ENCODE measurements at regions not wholly inside any gene's neighbourhood (a gene's known extent, or its start where the extent isn't known, plus 50 kb on each side); places are given as distances from the start of the nearest gene placed in this dataset.

DNA sequence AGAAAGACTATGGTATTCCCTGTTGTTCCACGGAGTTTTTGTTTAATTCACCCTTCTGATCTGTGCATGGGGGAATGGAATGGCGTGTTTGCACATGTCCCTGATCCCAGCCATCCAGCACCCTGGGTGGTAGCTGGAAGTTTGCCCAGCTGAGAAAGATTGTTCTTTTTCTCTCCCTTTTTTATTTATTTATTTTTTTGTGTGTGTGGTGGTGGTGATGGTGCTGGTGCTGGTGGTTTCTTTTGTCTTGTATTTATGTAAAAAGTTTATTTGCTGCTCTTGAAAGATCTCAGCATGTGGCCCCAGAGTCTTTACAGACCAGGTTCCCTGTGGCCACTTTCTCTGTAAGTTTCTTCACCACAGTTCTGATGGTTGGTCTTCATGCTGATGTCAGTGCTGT is 372.6 kb downstream of the UTRN start:
- no peak overlapping the region for H3K4me3 ChIP-seq
- DNase-seq (ENCODE audit: low spot score) = no peak
- H3K27ac ChIP-seq = no peak overlapping the region
- no peaks in the 10 kb centered on the region for H3K36me3 ChIP-seq
- H3K4me1 ChIP-seq = peaks cover 0 to 17% of the 10 kb centered on the region in 2 donors
- TF ChIP-seq, protein P1, sequence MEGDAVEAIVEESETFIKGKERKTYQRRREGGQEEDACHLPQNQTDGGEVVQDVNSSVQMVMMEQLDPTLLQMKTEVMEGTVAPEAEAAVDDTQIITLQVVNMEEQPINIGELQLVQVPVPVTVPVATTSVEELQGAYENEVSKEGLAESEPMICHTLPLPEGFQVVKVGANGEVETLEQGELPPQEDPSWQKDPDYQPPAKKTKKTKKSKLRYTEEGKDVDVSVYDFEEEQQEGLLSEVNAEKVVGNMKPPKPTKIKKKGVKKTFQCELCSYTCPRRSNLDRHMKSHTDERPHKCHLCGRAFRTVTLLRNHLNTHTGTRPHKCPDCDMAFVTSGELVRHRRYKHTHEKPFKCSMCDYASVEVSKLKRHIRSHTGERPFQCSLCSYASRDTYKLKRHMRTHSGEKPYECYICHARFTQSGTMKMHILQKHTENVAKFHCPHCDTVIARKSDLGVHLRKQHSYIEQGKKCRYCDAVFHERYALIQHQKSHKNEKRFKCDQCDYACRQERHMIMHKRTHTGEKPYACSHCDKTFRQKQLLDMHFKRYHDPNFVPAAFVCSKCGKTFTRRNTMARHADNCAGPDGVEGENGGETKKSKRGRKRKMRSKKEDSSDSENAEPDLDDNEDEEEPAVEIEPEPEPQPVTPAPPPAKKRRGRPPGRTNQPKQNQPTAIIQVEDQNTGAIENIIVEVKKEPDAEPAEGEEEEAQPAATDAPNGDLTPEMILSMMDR (IDR thresholded peaks at IDR 0.05) = no peak
- no peaks in the 10 kb centered on the region for H3K27me3 ChIP-seq
- H3K9me3 ChIP-seq = no peaks in the 10 kb centered on the region

DNA sequence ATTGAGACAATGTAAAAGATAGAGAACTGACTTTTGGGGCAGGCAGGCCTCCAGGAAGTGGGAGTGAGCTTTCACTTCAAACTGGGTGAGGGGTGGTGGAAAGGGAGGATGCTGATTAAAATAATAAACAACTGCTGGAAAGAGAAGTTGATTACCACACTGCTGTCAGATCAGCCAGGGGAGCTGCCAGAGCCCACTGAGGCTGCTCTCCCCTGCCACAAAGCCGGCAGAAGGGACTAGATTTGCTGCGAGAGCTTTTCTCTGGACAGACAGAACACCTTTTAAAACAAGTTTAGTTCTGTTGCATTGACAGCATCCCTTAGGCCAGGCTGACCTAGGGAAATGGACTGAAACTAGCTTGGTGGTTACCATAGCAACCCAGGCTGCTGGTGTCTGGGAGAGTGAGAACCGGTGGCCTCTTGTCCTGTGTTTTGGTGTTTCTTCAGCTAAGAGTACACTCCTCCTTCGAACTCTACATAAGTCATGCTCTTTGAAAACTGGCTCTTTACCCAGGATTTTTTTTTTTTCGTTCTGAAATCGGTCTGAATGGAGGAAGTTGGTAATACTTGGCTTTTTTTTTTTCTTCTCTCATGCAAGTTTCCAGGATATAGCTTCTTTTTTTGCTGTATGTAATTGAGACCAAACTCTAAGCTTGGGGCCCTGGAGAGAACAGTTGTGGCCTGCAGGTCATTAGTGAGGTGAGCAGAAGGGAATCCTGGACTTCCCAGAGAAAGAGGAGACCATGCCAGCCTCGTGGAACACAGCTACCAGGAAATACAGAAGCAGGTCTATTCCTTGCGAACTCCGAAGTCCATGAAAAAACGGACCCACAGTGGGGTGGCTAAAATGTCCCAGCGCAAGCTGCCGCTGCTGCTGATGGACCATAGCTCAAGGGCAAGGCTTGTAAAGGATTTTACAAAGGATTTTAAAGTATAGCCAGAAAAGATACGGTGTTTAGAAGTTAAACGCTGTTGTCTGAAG is 374.4 kb downstream of the UTRN start:
- no peaks in the 10 kb centered on the region for H3K27me3 ChIP-seq
- no peak overlapping the region for H3K4me3 ChIP-seq
- no peaks in the 10 kb centered on the region for H3K36me3 ChIP-seq
- peak overlapping the region in 1 of 2 donors; percentile 30 for H3K27ac ChIP-seq
- TF ChIP-seq, protein P1 (IDR thresholded peaks at IDR 0.05) = no peak
- H3K9me3 ChIP-seq = no peaks in the 10 kb centered on the region
- DNase-seq (ENCODE audit: low spot score) = no peak
- H3K4me1 ChIP-seq = peaks cover 0 to 17% of the 10 kb centered on the region in 2 donors

DNA sequence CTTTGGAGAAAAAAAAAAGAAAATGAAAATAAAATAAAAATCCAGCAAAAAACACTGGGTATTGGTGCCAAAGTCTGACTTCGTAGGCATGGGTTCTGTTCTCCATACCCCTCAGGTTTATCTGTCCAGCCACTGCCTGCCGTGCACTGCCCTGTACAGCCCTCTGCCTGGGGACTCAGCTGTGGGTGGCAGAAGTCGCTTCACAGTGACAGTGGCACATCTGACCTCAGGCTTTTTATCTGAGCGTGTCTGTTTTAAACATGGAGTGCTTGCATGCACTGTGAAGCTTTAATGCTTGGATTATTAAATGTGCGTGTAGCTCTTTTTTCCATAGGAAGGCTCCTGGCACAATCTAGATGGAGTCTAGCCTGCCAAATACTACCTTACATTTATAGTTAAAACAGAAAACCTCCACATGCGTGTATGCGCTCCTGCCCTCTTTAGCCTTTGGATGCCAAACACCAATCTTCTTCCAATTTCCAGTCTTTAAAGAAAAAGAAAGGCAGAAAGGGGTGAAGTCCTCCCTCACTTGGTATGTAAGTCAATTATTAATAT is 375.5 kb downstream of the UTRN start:
- Histone ChIP-seq H3K4me3 (no peak overlapping the region), H3K27ac (no peak overlapping the region), H3K36me3 (no peaks in the 10 kb centered on the region), H3K9me3 (no peaks in the 10 kb centered on the region), H3K27me3 (no peaks in the 10 kb centered on the region), H3K4me1 (peaks cover 0 to 17% of the 10 kb centered on the region in 2 donors)
- TF ChIP-seq, protein P1 (IDR thresholded peaks at IDR 0.05) = no peak
- DNase-seq (ENCODE audit: low spot score) = no peak

DNA sequence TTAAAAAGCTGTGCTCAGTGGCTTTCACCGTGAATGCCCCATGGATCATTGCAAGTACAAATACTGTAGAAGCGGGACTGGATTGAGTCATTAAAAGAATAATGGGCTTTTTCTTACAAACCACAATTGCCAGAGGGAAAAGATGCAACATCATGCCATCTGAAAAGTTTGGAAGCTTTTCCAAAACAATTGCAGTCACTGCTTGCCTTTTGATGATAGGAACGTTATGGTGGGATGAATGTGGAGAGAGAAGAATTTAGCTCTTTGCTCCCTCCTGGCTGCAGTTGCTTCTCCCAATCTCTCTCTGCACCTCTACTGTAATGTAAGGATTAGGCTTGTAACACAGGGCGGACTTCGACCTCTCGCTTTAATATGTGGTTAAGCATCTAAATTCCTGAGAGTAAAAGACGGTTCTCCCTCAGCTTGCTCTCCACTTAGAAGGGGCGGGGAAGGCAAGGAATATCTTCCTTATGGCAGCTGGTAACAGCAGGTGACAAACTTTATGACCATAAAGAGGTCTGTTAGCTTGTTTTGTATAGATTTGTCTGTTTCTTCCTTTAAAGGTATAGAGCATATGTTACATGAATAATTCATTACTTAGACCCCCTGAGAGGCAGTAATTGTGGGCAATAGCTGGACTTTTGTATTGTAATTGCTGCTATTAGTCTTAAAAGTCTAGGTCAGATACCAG is 376.1 kb downstream of the UTRN start:
- Histone ChIP-seq H3K9me3 (no peaks in the 10 kb centered on the region), H3K36me3 (no peaks in the 10 kb centered on the region), H3K4me3 (no peak overlapping the region), H3K27me3 (no peaks in the 10 kb centered on the region), H3K4me1 (peaks cover 0 to 17% of the 10 kb centered on the region in 2 donors), H3K27ac (no peak overlapping the region)
- DNase-seq (ENCODE audit: low spot score) = no peak
- TF ChIP-seq, protein P1 (IDR thresholded peaks at IDR 0.05) = no peak

DNA sequence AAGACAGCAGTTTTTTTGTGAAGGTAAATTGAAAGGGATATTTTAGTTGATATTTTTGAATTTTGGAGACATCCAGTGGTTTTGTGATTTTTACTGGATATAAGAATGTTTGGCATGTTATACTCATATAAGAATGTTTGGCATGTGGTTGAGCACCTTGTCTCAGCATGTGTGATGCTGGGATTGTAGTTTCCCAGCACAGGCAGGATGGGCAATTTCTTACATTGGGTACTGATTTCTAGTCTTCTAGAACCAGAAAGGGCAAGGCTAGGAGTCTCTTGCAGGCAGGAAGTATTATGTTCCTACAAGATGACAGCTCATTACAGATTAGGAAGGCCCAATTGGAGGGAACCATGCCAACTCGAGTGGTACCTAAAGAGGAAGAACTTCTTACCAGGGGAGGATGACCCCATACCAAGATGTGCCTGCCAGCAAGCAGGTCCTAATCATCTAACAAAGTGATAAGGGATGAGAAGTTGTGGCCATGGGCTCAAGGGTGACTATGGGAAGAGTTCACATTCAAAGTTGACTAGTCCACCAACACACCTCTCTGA is 377.8 kb downstream of the UTRN start:
- TF ChIP-seq, protein P1 (IDR thresholded peaks at IDR 0.05) = no peak
- Histone ChIP-seq H3K9me3 (no peaks in the 10 kb centered on the region), H3K4me1 (peaks cover 0 to 17% of the 10 kb centered on the region in 2 donors), H3K4me3 (no peak overlapping the region), H3K27me3 (no peaks in the 10 kb centered on the region), H3K27ac (no peak overlapping the region), H3K36me3 (no peaks in the 10 kb centered on the region)
- DNase-seq (ENCODE audit: low spot score) = no peak
